Uterus (tissue), 3 donors: ENCODE measurements at regions not wholly inside any gene's neighbourhood (a gene's known extent, or its start where the extent isn't known, plus 50 kb on each side); places are given as distances from the start of the nearest gene placed in this dataset.

ENCODE experiments used
- DNase-seq, 2 donors: peaks; one replicate each; pipeline ENCODE4 v3.0.0-alpha.2; 2019 to 2020
- H3K27ac ChIP-seq, 2 donors: fragments of 200-600 bp; sonication (generic); 1 replicate in 1 of 2; 2 replicates in 1 of 2; pipeline ENCODE4 v1.5.1; 2016 to 2018
- H3K27me3 ChIP-seq, 2 donors: fragments of 200-600 bp; sonication (generic); one replicate each; pipeline ENCODE4 v1.5.1; 2018 to 2019; ENCODE audit warnings: control low read depth in 1 of 2
- H3K36me3 ChIP-seq, 2 donors: fragments of 200-600 bp; sonication (generic); one replicate each; pipeline ENCODE4 v1.5.1; 2019; ENCODE audit warnings: control low read depth in 1 of 2
- H3K4me1 ChIP-seq, 2 donors: fragments of 200-600 bp; sonication (generic); one replicate each; pipeline ENCODE4 v1.5.1; 2018 to 2019; ENCODE audit warnings: control low read depth in 1 of 2
- H3K4me3 ChIP-seq, 2 donors: fragments of 200-600 bp; sonication (generic); 1 replicate in 1 of 2; 2 replicates in 1 of 2; pipeline ENCODE4 v1.5.1; 2018 to 2019; ENCODE audit warnings: mild to moderate bottlenecking in 1 of 2
- H3K9me3 ChIP-seq, 2 donors: fragments of 200-600 bp; sonication (generic); one replicate each; pipeline ENCODE4 v1.5.1; 2019; ENCODE audit warnings: control low read depth in 1 of 2
- POLR2A ChIP-seq, 2 donors: fragments of 450-650 bp; IDR thresholded peaks; one replicate each; pipeline ENCODE4 v1.6.1; 2016; ENCODE audit warnings: antibody characterized with exemption in 2 of 2, mild to moderate bottlenecking in 1 of 2, moderate library complexity in 1 of 2
- intact Hi-C: fragments of 100-400 bp; cut with DNase I; formaldehyde crosslinking; loops from one replicate; pipeline ENCODE4 v1.15.1; 2023; ENCODE audit warnings: low total_unique reads
- TF ChIP-seq, protein P1 (sequence below), 4 experiments: fragments of 200-600 bp in 2 of 4; fragments of 450-650 bp in 2 of 4; sonication (generic) in 2 of 4; IDR thresholded peaks; one replicate each; pipeline ENCODE4 v1.5.1; 2016 to 2019; ENCODE audit warnings: antibody characterized with exemption in 4 of 4, mild to moderate bottlenecking in 2 of 4, moderate library complexity in 1 of 4
- donor health status: DM: yes; HTN: yes; CAD: no.

DNA sequence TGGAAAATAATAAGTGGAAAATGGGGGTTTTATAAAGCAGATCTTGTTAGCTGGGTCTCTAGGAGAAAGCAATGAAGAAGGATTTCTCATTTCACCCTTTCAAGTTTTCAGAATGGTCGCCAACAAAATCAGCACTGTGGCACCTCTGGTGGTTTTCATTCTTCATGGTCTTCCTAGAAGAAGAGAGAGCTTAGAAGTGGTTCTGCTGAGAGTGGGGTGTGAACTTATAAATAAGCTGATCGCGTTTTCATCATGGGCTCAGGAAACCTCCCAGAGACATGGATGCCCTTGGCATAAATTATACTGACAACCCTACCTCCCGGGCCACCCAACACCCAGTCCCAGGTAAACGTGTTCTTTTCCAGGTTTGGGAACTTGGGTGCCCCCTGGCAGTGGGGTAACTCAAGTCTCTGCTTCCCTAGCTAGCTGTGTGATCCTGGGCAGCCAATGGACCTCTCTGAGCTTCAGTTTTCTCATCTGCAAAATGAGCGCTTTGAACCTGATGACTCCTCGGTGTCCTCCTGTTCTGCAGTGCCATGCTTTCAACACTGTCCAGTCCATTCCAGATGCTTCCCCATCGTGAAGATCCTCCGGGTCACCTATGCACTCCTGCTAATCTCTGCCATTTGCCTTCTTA is 72.6 kb upstream of the GRAMD1B start:
- intact Hi-C loops = no loop called here
- no peak for DNase-seq
- Histone ChIP-seq H3K27ac (no peak overlapping the region), H3K9me3 (no peaks in the 10 kb centered on the region), H3K4me3 (no peak overlapping the region), H3K36me3 (no peaks in the 10 kb centered on the region), H3K27me3 (peaks cover 0 to 4% of the 10 kb centered on the region in 2 donors), H3K4me1 (no peaks in the 10 kb centered on the region)
- TF ChIP-seq, protein P1, sequence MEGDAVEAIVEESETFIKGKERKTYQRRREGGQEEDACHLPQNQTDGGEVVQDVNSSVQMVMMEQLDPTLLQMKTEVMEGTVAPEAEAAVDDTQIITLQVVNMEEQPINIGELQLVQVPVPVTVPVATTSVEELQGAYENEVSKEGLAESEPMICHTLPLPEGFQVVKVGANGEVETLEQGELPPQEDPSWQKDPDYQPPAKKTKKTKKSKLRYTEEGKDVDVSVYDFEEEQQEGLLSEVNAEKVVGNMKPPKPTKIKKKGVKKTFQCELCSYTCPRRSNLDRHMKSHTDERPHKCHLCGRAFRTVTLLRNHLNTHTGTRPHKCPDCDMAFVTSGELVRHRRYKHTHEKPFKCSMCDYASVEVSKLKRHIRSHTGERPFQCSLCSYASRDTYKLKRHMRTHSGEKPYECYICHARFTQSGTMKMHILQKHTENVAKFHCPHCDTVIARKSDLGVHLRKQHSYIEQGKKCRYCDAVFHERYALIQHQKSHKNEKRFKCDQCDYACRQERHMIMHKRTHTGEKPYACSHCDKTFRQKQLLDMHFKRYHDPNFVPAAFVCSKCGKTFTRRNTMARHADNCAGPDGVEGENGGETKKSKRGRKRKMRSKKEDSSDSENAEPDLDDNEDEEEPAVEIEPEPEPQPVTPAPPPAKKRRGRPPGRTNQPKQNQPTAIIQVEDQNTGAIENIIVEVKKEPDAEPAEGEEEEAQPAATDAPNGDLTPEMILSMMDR (IDR thresholded peaks at IDR 0.05) = no peak
- no peak for TF ChIP-seq POLR2A (IDR thresholded peaks at IDR 0.05)

DNA sequence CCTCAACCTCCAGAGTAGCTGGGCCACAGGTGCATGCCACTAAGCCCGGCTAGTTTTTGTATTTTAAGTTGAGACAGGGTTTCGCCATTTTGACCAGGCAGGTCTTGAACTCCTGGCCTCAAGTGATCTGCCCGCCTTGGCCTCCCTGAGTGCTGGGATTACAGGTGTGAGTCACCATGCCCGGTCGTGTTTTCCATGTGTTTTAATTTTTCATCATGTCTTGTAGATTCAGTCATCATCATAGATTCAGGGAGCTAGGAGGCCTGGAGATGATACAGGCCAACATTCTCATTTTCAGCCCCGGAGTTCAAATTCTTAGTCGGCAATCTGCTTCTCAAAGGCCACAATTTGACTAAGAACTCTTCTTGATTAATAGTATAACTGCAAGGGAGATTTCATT is 73.5 kb upstream of the GRAMD1B start:
- H3K4me1 ChIP-seq = no peaks in the 10 kb centered on the region
- TF ChIP-seq, protein P1 (IDR thresholded peaks at IDR 0.05) = no peak
- TF ChIP-seq POLR2A (IDR thresholded peaks at IDR 0.05) = no peak
- no peaks in the 10 kb centered on the region for H3K9me3 ChIP-seq
- H3K36me3 ChIP-seq = no peaks in the 10 kb centered on the region
- intact Hi-C loops = no loop called here
- H3K27me3 ChIP-seq = peaks cover 0 to 4% of the 10 kb centered on the region in 2 donors
- DNase-seq = no peak
- no peak overlapping the region for H3K27ac ChIP-seq
- H3K4me3 ChIP-seq = no peak overlapping the region

DNA sequence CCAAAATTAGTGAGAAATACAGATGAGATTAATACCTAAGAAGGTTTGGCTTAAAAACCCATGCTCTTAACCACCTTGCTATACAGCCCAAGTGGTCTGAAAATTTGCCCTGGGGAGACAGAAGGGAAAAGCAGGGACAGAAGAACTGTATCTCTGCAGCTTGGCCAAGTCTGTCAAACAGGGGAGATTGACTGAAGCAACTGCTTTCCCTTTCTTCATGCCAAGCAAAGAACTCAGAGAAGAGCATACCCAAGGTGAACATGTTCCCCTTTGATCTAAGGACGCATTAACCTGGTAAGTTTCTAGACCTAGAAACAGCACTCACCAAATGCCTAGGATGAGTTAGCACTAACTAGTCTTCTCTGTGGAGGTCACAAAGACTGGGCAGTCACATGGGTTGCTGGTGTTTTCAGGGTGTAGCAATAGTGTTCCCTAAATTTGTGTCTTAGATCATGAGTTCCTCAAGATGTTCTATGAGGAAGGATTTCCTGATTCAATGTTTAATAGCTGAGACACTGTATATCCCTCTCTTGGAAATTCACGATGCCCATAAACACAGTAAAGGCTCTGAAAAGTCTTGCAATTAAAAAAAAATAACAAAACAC is 75.6 kb upstream of the GRAMD1B start:
- Histone ChIP-seq H3K4me1 (no peaks in the 10 kb centered on the region), H3K27ac (no peak overlapping the region), H3K4me3 (no peak overlapping the region), H3K27me3 (peaks cover 0 to 4% of the 10 kb centered on the region in 2 donors), H3K9me3 (no peaks in the 10 kb centered on the region), H3K36me3 (no peaks in the 10 kb centered on the region)
- intact Hi-C loops = no loop called here
- TF ChIP-seq, protein P1 (IDR thresholded peaks at IDR 0.05) = no peak
- TF ChIP-seq POLR2A (IDR thresholded peaks at IDR 0.05) = no peak
- no peak for DNase-seq

DNA sequence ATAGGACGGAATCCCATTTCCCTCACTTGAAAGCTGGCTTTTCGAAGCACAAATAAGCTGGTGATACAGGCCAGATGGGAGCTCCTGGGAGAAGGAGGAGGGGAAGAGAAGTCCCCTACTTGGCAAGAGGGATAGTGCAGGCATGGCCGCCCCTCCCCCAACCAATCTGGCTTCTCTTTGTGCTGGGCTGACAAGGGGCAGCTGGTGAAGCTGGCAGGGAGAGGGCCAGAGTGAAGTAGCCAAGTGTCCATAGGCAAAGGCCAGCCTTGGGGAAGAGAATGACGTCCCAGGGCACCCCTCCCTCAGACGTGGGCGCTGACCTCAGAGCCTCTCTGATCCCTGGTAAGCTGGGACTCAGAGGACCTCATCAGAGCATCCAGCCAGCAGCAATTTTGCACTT is 78.7 kb upstream of the GRAMD1B start:
- no peak for DNase-seq
- no peak for TF ChIP-seq POLR2A (IDR thresholded peaks at IDR 0.05)
- TF ChIP-seq, protein P1 (IDR thresholded peaks at IDR 0.05) = no peak
- H3K9me3 ChIP-seq = no peaks in the 10 kb centered on the region
- intact Hi-C loops = no loop called here
- H3K27ac ChIP-seq = no peak overlapping the region
- H3K36me3 ChIP-seq = no peaks in the 10 kb centered on the region
- H3K4me1 ChIP-seq = no peaks in the 10 kb centered on the region
- no peaks in the 10 kb centered on the region for H3K27me3 ChIP-seq
- no peak overlapping the region for H3K4me3 ChIP-seq

DNA sequence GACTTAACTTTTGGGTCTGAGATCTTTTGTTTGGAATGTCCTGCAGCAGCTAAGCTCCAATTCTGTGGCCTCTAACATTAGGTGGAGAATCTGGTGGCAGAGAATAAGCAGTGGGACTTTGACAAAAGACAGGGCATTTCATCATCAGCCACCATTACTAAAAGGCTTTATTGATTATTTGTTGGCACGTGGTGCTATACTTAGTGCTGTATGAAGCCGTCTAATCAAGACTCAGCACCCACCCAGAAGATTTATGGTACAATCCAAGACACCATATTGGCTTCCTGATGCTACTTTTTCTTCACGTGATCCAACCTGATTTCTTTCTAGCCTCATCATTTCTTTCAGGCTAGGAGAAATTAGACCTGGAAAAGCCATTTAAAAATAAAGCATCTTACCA is 80.7 kb upstream of the GRAMD1B start:
- H3K36me3 ChIP-seq = no peaks in the 10 kb centered on the region
- H3K4me3 ChIP-seq = no peak overlapping the region
- no peak for DNase-seq
- TF ChIP-seq, protein P1 (IDR thresholded peaks at IDR 0.05) = no peak
- no peak for TF ChIP-seq POLR2A (IDR thresholded peaks at IDR 0.05)
- H3K4me1 ChIP-seq = no peaks in the 10 kb centered on the region
- H3K27me3 ChIP-seq = no peaks in the 10 kb centered on the region
- intact Hi-C loops = no loop called here
- no peaks in the 10 kb centered on the region for H3K9me3 ChIP-seq
- no peak overlapping the region for H3K27ac ChIP-seq
